ENCODE measurements at regions not wholly inside any gene's neighbourhood (a gene's known extent, or its start where the extent isn't known, plus 50 kb on each side); places are given as distances from the start of the nearest gene placed in this dataset.
"Not testable (repeated sequence)": the region's sequence is repeated elsewhere in the genome, so short reads cannot be mapped to it uniquely, and the experiment has no call there.

DNA sequence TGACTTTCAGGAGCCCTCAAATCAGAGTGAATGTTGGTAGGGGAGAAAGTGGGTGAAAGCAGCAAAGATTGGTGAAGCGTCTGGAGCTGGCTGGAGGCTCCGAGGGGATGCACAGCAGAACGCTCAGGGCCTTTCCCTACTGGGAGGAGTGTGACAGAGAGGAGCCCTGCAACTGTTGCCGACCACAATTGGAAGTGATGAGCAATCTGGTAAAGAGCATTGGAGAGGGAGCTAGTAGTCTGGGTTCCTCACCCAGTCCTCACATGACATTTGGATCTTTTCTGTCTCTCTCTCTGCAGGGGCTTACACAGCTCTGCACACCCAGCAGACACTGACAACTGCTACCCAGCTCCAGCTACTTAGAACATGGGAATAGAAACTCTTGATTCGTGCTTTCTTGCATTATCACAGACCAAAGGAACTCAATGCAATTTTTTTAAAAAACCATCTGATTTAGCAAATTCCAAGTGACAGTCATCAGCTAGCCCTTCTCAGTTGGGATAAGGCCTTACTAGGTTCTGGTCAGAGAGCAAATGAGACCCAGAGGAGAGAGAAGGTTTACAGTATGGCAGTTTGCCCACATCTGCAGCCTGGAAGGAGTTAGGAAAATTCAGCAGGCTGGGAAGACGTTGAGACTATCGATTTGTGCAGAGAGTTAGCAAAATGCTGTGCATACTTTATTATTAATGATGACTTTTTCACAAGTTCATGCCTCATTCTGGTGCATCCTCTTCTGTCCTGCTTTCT, 278.0 kb upstream of the PLET1 start:
- DNase-seq (ENCODE audit: insufficient read length, low spot score), result no peak
- FAIRE-seq, result no peak
- TF ChIP-seq, protein P1, sequence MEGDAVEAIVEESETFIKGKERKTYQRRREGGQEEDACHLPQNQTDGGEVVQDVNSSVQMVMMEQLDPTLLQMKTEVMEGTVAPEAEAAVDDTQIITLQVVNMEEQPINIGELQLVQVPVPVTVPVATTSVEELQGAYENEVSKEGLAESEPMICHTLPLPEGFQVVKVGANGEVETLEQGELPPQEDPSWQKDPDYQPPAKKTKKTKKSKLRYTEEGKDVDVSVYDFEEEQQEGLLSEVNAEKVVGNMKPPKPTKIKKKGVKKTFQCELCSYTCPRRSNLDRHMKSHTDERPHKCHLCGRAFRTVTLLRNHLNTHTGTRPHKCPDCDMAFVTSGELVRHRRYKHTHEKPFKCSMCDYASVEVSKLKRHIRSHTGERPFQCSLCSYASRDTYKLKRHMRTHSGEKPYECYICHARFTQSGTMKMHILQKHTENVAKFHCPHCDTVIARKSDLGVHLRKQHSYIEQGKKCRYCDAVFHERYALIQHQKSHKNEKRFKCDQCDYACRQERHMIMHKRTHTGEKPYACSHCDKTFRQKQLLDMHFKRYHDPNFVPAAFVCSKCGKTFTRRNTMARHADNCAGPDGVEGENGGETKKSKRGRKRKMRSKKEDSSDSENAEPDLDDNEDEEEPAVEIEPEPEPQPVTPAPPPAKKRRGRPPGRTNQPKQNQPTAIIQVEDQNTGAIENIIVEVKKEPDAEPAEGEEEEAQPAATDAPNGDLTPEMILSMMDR (IDR thresholded peaks at IDR 0.05; ENCODE audit: insufficient read depth, missing control alignments), result no peak

DNA sequence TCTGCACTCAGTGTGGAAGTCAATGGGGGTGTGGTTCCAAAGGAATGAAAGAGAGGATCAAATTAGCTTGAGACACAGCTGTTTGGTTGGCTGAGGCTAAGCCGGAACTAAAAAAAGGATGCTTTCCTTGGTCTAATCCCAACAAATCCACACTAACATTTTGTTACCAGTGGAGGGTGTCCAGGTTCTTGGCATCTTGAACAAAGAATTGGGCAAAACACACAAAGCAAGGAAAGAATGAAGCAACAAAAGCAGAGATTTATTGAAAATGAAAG, 278.6 kb upstream of the PLET1 start:
- not testable (repeated sequence) for DNase-seq (ENCODE audit: insufficient read length, low spot score); FAIRE-seq

DNA sequence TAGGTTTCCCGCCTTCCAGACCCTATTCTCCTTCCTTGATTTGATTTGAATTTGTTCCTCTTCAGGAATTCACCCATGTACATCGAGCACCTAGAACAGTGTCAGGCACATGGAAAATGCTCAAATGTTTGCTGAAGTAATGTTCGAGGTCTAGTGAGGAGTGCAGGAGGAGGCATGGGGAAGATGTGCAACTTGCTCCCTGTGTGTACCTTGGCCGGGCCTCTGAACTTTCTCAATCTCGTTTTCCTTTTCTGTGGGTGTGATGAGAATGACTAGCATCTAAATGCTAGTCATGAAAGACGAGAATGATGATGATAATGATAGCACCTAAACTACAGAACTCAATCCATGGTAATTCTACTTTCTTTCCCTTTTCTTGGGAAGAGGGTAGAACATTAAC, 279.1 kb upstream of the PLET1 start:
- TF ChIP-seq, protein P1 (IDR thresholded peaks at IDR 0.05; ENCODE audit: insufficient read depth, missing control alignments), result no peak
- FAIRE-seq (no peak), DNase-seq (ENCODE audit: insufficient read length, low spot score) (no peak)

GRCh38 chr11:112540261-112540660, 279.6 kb upstream of the PLET1 start:
- DNase-seq (ENCODE audit: insufficient read length, low spot score), result no peak
- TF ChIP-seq, protein P1 (IDR thresholded peaks at IDR 0.05; ENCODE audit: insufficient read depth, missing control alignments), result no peak
- no peak for FAIRE-seq

- FAIRE-seq (no peak), DNase-seq (ENCODE audit: insufficient read length, low spot score) (no peak)
- TF ChIP-seq, protein P1 (IDR thresholded peaks at IDR 0.05; ENCODE audit: insufficient read depth, missing control alignments), result no peak
Measured at GRCh38 chr11:112541140-112542046, 280.7 kb upstream of the PLET1 start.

GRCh38 chr11:112542479-112542878, 281.8 kb upstream of the PLET1 start:
- FAIRE-seq (no peak), DNase-seq (ENCODE audit: insufficient read length, low spot score) (no peak)
- TF ChIP-seq, protein P1 (IDR thresholded peaks at IDR 0.05; ENCODE audit: insufficient read depth, missing control alignments), result no peak

DNA sequence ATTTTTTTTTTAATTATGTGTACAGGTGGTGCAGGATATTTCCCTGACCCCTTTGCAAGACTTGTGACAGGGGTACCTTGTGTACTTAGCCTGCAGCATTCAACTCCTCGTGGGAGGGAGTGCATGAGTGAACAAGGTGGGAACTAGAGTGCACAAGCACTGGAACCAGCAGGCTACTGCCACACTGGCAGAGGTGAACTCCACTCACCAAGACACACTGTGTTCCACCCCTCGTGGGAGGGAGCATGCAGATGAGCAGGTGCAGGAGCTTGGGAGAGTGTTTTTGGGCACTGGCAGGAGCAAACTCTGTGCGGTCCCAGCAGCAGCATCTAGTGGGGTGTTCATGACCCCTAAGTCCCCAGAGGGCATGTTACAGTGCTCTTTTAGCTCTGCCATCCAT, 282.7 kb upstream of the PLET1 start:
- DNase-seq (ENCODE audit: insufficient read length, low spot score), result no peak
- TF ChIP-seq, protein P1 (IDR thresholded peaks at IDR 0.05; ENCODE audit: insufficient read depth, missing control alignments), result no peak
- FAIRE-seq, result no peak

Measured in D721Med (cell line).